ENCODE measurements at regions not wholly inside any gene's neighbourhood (a gene's known extent, or its start where the extent isn't known, plus 50 kb on each side); places are given as distances from the start of the nearest gene placed in this dataset.

DNA sequence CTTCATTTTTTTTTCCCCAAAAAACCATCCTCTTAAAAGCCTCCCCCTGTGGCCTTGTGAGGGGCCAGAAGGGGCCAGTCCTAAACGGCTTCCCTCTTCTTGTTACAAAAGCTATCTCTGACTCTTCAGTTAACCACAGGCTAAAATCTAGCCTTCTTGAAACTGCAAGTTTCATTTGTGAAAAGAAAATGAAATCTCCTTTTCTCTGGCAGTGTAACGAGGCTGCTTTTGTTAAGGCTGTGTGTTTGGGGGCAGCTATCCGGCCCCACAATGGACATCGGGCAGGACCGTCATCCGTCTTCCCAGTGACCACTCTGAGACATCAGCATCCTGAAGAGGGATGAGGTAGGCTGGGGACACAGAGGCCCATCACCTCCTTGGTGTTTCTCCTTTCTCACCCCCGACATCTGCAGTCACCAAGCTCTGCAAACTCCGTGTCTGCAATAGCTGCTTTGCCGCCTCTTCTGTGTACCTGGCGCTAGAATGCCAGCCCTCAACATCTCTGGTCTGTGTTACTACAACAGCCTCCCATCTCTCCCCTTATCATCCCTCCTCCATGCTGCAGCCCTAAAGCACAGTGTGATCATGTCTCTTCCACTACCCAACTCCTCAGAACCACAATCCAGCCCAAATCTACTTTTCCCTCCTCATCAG, 94.0 kb downstream of the RCN1 start:
- TF ChIP-seq, protein P1, sequence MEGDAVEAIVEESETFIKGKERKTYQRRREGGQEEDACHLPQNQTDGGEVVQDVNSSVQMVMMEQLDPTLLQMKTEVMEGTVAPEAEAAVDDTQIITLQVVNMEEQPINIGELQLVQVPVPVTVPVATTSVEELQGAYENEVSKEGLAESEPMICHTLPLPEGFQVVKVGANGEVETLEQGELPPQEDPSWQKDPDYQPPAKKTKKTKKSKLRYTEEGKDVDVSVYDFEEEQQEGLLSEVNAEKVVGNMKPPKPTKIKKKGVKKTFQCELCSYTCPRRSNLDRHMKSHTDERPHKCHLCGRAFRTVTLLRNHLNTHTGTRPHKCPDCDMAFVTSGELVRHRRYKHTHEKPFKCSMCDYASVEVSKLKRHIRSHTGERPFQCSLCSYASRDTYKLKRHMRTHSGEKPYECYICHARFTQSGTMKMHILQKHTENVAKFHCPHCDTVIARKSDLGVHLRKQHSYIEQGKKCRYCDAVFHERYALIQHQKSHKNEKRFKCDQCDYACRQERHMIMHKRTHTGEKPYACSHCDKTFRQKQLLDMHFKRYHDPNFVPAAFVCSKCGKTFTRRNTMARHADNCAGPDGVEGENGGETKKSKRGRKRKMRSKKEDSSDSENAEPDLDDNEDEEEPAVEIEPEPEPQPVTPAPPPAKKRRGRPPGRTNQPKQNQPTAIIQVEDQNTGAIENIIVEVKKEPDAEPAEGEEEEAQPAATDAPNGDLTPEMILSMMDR (IDR thresholded peaks at IDR 0.05) = no peak
- no peak for TF ChIP-seq POLR2A (IDR thresholded peaks at IDR 0.05)

Data from testis (tissue), 2 donors.